Fibroblast of lung (primary cell): ENCODE measurements at regions not wholly inside any gene's neighbourhood (a gene's known extent, or its start where the extent isn't known, plus 50 kb on each side); places are given as distances from the start of the nearest gene placed in this dataset.

ENCODE experiments used
- DNase-seq, 2 donors: peaks; one replicate each; pipeline versions ENCODE4 v3.0.0 to v3.0.0-alpha.2; 2010; ENCODE audit warnings: low read depth in 2 of 2
- H2AFZ ChIP-seq: 2 replicates; pipeline ENCODE4 v1.5.1; 2012; ENCODE audit warnings: low read length, control low read depth, inconsistent platforms
- H3K27ac ChIP-seq: 2 replicates; pipeline ENCODE4 v1.5.1; 2011; ENCODE audit warnings: low read length, control low read depth; ENCODE audit not compliant: insufficient read depth
- H3K27me3 ChIP-seq: 2 replicates; pipeline ENCODE4 v1.5.1; 2011; ENCODE audit warnings: mild to moderate bottlenecking, low read length; ENCODE audit not compliant: control insufficient read depth, insufficient read depth
- H3K36me3 ChIP-seq: 2 replicates; pipeline ENCODE4 v1.5.1; 2011; ENCODE audit warnings: low read length; ENCODE audit not compliant: control insufficient read depth, insufficient read depth
- H3K4me1 ChIP-seq: 2 replicates; pipeline ENCODE4 v1.5.1; 2011; ENCODE audit warnings: low read length; ENCODE audit not compliant: control insufficient read depth, insufficient read depth; ENCODE audit errors: extremely low read depth
- H3K4me2 ChIP-seq: 2 replicates; pipeline ENCODE4 v1.5.1; 2011; ENCODE audit warnings: low read length, control low read depth; ENCODE audit not compliant: insufficient read depth; ENCODE audit errors: extremely low read depth
- H3K4me3 ChIP-seq, 4 experiments: fragments of 200-600 bp in 1 of 4; sonication (generic) in 1 of 4; replicated peaks in 1 of 4; 2 replicates each; pipeline ENCODE4 v1.5.1; 2011 to 2016; ENCODE audit warnings: low read length in 4 of 4, low read depth in 3 of 4, mild to moderate bottlenecking in 3 of 4, control low read depth in 2 of 4, inconsistent platforms in 1 of 4, mixed read lengths in 1 of 4; ENCODE audit not compliant: insufficient read depth in 1 of 4; ENCODE audit errors: control extremely low read depth in 1 of 4
- H3K79me2 ChIP-seq: 2 replicates; pipeline ENCODE4 v1.5.1; 2012; ENCODE audit warnings: mild to moderate bottlenecking, low read length, inconsistent platforms; ENCODE audit not compliant: control insufficient read depth, insufficient read depth
- H3K9ac ChIP-seq: 2 replicates; pipeline ENCODE4 v1.5.1; 2011; ENCODE audit warnings: mild to moderate bottlenecking, low read length, control low read depth; ENCODE audit not compliant: insufficient read depth
- H3K9me3 ChIP-seq: 2 replicates; pipeline ENCODE4 v1.5.1; 2012; ENCODE audit warnings: low read depth, low read length; ENCODE audit not compliant: control insufficient read depth, insufficient read depth
- H4K20me1 ChIP-seq: 2 replicates; pipeline ENCODE4 v1.5.1; 2011; ENCODE audit warnings: low read length; ENCODE audit not compliant: control insufficient read depth, insufficient read depth; ENCODE audit errors: extremely low read depth
- EZH2 ChIP-seq: IDR thresholded peaks from 2 replicates; pipeline ENCODE4 v1.5.1; 2012; ENCODE audit warnings: low read length, control low read depth, mild to moderate bottlenecking; ENCODE audit errors: missing control alignments
- TF ChIP-seq, protein P1 (sequence below), 2 donors: IDR thresholded peaks in 1 of 2; conservative IDR thresholded peaks in 1 of 2; 1 replicate in 1 of 2; 2 replicates in 1 of 2; pipeline ENCODE4 v1.5.1; 2011 to 2012; ENCODE audit warnings: low read length in 2 of 2, control low read depth in 1 of 2, inconsistent platforms in 1 of 2, low read depth in 1 of 2, mild to moderate bottlenecking in 1 of 2

DNA sequence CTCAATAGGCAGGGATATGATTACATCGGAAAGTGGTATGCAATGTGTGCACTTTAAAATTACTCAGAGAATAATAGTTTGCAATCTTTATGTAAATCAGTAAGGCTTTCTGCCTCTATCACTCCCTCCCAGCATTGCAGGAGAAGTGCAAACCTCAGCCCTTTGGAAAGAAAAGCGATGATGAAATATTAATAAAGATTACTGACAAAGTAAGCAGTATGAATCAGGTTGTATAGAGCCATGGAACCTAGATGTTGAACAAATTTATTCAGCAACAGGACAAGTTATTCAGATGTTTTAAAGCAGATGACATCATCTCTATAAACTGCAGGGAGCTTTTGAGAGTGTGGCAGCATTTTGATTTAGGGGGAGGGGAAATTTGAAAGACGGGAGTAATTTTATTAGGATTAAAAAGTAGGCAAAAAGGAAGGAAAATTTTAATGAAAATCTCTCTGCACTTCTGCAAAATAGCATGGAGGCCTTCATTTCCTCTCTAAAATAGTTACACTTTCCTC is 631.7 kb upstream of the GRIA3 start:
- Histone ChIP-seq H3K4me2 (no peak overlapping the region), H3K36me3 (no peaks in the 10 kb centered on the region), H2AFZ (no peak overlapping the region), H3K4me3 (no peak overlapping the region), H3K9ac (no peak overlapping the region), H3K79me2 (no peaks in the 10 kb centered on the region), H3K27ac (no peak overlapping the region), H4K20me1 (no peaks in the 10 kb centered on the region), H3K4me1 (no peaks in the 10 kb centered on the region), H3K9me3 (no peaks in the 10 kb centered on the region), H3K27me3 (no peaks in the 10 kb centered on the region)
- DNase-seq = peak; percentile 8 to 55
- TF ChIP-seq EZH2 = no peak
- TF ChIP-seq, protein P1, sequence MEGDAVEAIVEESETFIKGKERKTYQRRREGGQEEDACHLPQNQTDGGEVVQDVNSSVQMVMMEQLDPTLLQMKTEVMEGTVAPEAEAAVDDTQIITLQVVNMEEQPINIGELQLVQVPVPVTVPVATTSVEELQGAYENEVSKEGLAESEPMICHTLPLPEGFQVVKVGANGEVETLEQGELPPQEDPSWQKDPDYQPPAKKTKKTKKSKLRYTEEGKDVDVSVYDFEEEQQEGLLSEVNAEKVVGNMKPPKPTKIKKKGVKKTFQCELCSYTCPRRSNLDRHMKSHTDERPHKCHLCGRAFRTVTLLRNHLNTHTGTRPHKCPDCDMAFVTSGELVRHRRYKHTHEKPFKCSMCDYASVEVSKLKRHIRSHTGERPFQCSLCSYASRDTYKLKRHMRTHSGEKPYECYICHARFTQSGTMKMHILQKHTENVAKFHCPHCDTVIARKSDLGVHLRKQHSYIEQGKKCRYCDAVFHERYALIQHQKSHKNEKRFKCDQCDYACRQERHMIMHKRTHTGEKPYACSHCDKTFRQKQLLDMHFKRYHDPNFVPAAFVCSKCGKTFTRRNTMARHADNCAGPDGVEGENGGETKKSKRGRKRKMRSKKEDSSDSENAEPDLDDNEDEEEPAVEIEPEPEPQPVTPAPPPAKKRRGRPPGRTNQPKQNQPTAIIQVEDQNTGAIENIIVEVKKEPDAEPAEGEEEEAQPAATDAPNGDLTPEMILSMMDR (conservative IDR thresholded peaks at IDR 0.05 in 1 of 2, IDR thresholded peaks at IDR 0.05 in 1 of 2; ENCODE audit: low read depth in 1 of 2, low read length in 2 of 2) = no peak

DNA sequence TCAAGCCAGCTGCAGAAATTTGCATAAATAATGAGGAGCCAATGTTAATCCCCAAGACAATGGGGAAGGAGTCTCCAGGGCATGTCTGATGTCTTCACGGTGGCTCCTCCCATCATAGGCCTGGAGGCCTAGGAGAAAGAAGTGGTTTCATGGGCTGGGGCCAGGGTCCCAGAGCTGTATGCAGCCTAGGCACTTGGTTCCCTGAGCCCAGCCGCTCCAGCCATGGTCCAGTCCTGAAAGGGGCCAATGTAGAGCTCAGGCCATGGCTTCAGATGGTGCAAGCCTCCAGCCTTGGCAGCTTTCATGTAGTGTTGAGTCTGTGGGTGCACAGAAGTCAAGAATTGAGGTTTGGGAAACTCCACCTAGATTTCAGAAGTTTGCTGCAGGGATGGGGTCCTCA is 628.2 kb upstream of the GRIA3 start:
- Histone ChIP-seq H2AFZ (no peak overlapping the region), H3K9me3 (no peaks in the 10 kb centered on the region), H3K4me2 (no peak overlapping the region), H3K9ac (no peak overlapping the region), H3K79me2 (no peaks in the 10 kb centered on the region), H3K27ac (no peak overlapping the region), H3K27me3 (no peaks in the 10 kb centered on the region), H4K20me1 (no peaks in the 10 kb centered on the region), H3K36me3 (no peaks in the 10 kb centered on the region), H3K4me1 (no peaks in the 10 kb centered on the region), H3K4me3 (no peak overlapping the region)
- no peak for DNase-seq
- TF ChIP-seq EZH2 = no peak
- TF ChIP-seq, protein P1 (conservative IDR thresholded peaks at IDR 0.05 in 1 of 2, IDR thresholded peaks at IDR 0.05 in 1 of 2; ENCODE audit: low read depth in 1 of 2, low read length in 2 of 2) = no peak

DNA sequence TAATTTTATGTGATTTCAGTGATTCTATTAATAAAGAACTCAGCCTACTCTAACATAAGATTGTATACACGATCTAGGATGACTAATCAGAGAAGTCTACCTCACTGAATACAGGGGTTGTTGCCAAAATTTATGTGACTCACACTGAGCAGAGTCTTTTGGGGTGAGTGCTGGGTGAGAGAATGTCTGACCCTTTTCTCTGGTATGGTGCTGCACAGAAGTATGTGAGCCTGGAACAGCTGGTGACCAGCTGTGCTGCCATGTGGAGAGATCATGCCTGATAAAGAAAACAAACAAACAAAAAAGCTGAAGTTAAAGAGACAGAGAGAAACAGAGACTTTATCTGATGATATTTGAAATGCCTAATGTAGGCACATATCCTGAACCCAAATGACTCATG is 618.1 kb upstream of the GRIA3 start:
- H3K4me1 ChIP-seq = no peaks in the 10 kb centered on the region
- H3K27ac ChIP-seq = no peak overlapping the region
- peak; percentile 92 to 98 for DNase-seq
- no peaks in the 10 kb centered on the region for H3K9me3 ChIP-seq
- H3K4me2 ChIP-seq = no peak overlapping the region
- no peaks in the 10 kb centered on the region for H3K79me2 ChIP-seq
- H3K27me3 ChIP-seq = no peaks in the 10 kb centered on the region
- H4K20me1 ChIP-seq = no peaks in the 10 kb centered on the region
- H3K36me3 ChIP-seq = no peaks in the 10 kb centered on the region
- no peak for TF ChIP-seq EZH2
- TF ChIP-seq, protein P1 (conservative IDR thresholded peaks at IDR 0.05 in 1 of 2, IDR thresholded peaks at IDR 0.05 in 1 of 2; ENCODE audit: low read depth in 1 of 2, low read length in 2 of 2) = no peak
- H3K9ac ChIP-seq = no peak overlapping the region
- no peak overlapping the region for H2AFZ ChIP-seq
- no peak overlapping the region for H3K4me3 ChIP-seq
